Endothelial cell of umbilical vein (primary cell): ENCODE measurements at regions not wholly inside any gene's neighbourhood (a gene's known extent, or its start where the extent isn't known, plus 50 kb on each side); places are given as distances from the start of the nearest gene placed in this dataset.

Experiments
- FOS ChIP-seq: IDR thresholded peaks from 2 replicates; pipeline ENCODE4 v1.6.1; 2011; ENCODE audit warnings: mild to moderate bottlenecking, low read length, moderate library complexity, borderline replicate concordance; ENCODE audit not compliant: insufficient read depth
- TF ChIP-seq, protein P1 (sequence below), 2 donors: IDR thresholded peaks; 1 replicate in 1 of 2; 2 replicates in 1 of 2; pipeline ENCODE4 v1.5.1; 2011; ENCODE audit warnings: low read length in 2 of 2, mild to moderate bottlenecking in 2 of 2, moderate library complexity in 2 of 2, control low read depth in 1 of 2, inconsistent platforms in 1 of 2, low read depth in 1 of 2; ENCODE audit not compliant: insufficient read depth in 1 of 2; ENCODE audit errors: extremely low read depth in 1 of 2

GRCh38 chr13:40465015-40465390 lies 201.4 kb downstream of the FOXO1 start:
- TF ChIP-seq FOS, result no peak
- TF ChIP-seq, protein P1, sequence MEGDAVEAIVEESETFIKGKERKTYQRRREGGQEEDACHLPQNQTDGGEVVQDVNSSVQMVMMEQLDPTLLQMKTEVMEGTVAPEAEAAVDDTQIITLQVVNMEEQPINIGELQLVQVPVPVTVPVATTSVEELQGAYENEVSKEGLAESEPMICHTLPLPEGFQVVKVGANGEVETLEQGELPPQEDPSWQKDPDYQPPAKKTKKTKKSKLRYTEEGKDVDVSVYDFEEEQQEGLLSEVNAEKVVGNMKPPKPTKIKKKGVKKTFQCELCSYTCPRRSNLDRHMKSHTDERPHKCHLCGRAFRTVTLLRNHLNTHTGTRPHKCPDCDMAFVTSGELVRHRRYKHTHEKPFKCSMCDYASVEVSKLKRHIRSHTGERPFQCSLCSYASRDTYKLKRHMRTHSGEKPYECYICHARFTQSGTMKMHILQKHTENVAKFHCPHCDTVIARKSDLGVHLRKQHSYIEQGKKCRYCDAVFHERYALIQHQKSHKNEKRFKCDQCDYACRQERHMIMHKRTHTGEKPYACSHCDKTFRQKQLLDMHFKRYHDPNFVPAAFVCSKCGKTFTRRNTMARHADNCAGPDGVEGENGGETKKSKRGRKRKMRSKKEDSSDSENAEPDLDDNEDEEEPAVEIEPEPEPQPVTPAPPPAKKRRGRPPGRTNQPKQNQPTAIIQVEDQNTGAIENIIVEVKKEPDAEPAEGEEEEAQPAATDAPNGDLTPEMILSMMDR (IDR thresholded peaks at IDR 0.05; ENCODE audit: extremely low read depth in 1 of 2, insufficient read depth in 1 of 2, low read depth in 1 of 2, low read length in 2 of 2), result no peak
